ENCODE measurements at regions not wholly inside any gene's neighbourhood (a gene's known extent, or its start where the extent isn't known, plus 50 kb on each side); places are given as distances from the start of the nearest gene placed in this dataset.

DNA sequence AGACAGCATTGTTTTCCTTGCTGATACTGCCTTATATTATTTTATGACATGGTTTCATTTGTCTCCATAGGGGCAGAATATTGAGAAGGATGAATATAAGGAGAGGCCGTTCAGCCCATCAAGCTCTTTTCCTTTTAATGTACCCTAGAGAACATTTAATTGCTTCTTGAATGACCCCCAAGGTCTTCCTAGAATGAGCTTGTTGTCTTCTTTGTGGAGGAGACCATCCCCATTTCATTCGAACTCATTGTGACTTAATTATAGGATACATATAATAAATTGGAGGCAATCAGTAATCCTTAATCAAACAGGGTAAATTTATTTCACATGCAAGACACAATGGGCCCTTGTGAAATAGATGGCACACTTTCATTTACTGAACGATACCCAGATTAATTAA lies 231.3 kb downstream of the MDFIC start:
- H3K36me3 ChIP-seq = no peaks in the 10 kb centered on the region
- TF ChIP-seq, protein P1, sequence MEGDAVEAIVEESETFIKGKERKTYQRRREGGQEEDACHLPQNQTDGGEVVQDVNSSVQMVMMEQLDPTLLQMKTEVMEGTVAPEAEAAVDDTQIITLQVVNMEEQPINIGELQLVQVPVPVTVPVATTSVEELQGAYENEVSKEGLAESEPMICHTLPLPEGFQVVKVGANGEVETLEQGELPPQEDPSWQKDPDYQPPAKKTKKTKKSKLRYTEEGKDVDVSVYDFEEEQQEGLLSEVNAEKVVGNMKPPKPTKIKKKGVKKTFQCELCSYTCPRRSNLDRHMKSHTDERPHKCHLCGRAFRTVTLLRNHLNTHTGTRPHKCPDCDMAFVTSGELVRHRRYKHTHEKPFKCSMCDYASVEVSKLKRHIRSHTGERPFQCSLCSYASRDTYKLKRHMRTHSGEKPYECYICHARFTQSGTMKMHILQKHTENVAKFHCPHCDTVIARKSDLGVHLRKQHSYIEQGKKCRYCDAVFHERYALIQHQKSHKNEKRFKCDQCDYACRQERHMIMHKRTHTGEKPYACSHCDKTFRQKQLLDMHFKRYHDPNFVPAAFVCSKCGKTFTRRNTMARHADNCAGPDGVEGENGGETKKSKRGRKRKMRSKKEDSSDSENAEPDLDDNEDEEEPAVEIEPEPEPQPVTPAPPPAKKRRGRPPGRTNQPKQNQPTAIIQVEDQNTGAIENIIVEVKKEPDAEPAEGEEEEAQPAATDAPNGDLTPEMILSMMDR (IDR thresholded peaks at IDR 0.05) = no peak
- intact Hi-C loops (cut with DNase I) = no loop called here
- H3K9me3 ChIP-seq = no peaks in the 10 kb centered on the region
- no peak overlapping the region for H3K9ac ChIP-seq (ENCODE audit: low read depth in 2 of 2, low read length in 2 of 2)
- no peaks in the 10 kb centered on the region for H3K27me3 ChIP-seq
- DNase-seq = no peak
- no peak overlapping the region for H3K27ac ChIP-seq
- H3K4me1 ChIP-seq = no peaks in the 10 kb centered on the region
- no peak overlapping the region for H3K4me3 ChIP-seq

DNA sequence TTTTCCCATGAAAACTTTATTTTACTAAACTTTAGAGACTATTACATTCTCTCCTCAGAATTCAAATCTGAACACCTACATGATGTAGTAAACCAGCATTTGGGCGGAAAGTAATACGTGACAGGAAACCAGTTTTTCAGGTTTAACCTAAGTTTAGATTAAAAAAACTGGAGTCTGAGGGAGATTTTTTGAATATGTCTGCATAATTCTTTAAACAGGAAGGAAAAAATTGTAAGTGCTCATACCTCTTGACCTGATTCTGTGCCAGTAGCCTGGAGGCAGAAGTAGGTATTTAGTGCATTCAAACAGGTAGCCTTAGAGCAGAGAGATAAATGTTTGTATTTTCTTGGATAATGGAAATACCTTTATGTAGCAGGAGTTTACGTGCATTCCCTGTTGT lies 224.3 kb downstream of the MDFIC start:
- intact Hi-C loops (cut with DNase I) = no loop called here
- no peaks in the 10 kb centered on the region for H3K9me3 ChIP-seq
- TF ChIP-seq, protein P1 (IDR thresholded peaks at IDR 0.05) = no peak
- no peak overlapping the region for H3K27ac ChIP-seq
- no peaks in the 10 kb centered on the region for H3K27me3 ChIP-seq
- no peaks in the 10 kb centered on the region for H3K36me3 ChIP-seq
- no peak overlapping the region for H3K9ac ChIP-seq (ENCODE audit: low read depth in 2 of 2, low read length in 2 of 2)
- H3K4me1 ChIP-seq = no peaks in the 10 kb centered on the region
- no peak overlapping the region for H3K4me3 ChIP-seq
- no peak for DNase-seq

DNA sequence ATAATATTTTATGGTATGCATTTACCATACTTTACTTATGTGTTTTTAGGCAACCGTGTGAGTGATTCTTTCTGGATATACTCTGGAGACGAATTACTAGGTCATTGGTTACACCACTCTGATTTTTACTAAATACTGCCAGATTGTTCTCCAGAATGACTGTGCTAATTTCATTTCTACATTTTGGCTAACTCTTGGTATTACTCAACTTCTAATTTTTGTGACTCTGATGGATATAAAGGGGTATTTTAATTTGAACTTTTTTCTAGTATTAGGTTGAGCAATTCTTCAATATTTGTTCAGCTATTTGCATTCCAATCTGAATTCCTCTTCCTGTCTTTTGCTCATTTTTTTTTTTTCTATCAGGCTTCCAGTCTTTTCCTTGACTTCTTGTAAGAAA lies 223.6 kb downstream of the MDFIC start:
- no peaks in the 10 kb centered on the region for H3K36me3 ChIP-seq
- no peak overlapping the region for H3K27ac ChIP-seq
- TF ChIP-seq, protein P1 (IDR thresholded peaks at IDR 0.05) = no peak
- H3K9me3 ChIP-seq = no peaks in the 10 kb centered on the region
- H3K4me1 ChIP-seq = no peaks in the 10 kb centered on the region
- H3K4me3 ChIP-seq = no peak overlapping the region
- intact Hi-C loops (cut with DNase I) = no loop called here
- no peak for DNase-seq
- no peaks in the 10 kb centered on the region for H3K27me3 ChIP-seq
- no peak overlapping the region for H3K9ac ChIP-seq (ENCODE audit: low read depth in 2 of 2, low read length in 2 of 2)

DNA sequence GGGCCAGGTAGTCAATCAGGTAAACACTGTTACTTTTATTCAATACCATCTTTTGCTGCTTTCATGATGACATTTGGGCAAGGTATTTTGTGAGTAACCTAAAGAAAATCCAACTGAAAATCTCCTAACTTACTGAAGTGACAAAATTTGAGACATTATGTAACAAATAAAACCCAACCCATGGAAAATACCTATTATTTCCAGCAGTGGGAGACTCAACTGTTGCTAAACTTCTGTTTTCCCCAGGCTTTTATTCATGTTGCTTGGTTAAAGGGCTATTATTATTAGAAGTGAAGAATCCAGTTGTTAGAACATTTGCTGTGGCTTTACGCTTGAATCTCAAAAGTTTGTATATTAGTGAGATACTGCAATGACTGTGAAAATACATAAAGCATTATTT lies 215.9 kb downstream of the MDFIC start:
- Histone ChIP-seq H3K4me1 (no peaks in the 10 kb centered on the region), H3K9me3 (no peaks in the 10 kb centered on the region), H3K4me3 (no peak overlapping the region), H3K27ac (no peak overlapping the region), H3K27me3 (no peaks in the 10 kb centered on the region), H3K36me3 (no peaks in the 10 kb centered on the region), H3K9ac (ENCODE audit: low read depth in 2 of 2, low read length in 2 of 2) (no peak overlapping the region)
- no peak for DNase-seq
- intact Hi-C loops (cut with DNase I) = no loop called here
- TF ChIP-seq, protein P1 (IDR thresholded peaks at IDR 0.05) = no peak

DNA sequence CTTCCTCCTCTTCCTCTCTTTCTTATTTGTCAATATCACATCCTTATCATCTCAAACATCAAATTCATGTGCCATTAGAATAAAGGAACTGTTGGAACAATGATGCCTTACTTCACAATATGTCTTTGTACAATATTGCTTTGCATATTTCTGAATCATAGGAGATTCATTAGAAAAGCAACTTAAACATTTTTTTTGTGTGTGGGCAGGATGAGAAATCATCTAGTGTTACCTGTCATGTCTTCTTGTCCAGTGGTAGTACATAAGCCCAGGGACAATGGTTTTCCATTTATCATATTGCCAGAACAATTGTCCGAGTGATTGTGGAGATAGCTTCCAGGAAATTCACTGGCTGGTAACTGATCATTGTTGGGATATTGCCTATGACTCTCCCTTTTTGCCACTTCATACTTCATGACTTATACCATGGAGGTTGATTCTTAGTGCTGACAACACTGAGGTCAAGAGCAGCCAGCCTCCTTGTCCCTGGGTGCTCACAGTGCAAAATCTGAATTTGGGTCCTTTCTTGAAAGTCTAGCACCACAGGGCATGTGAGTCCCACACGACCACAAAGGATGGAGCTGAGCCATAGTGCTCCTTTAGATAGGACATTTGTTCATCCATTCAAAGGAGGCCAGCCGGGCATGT lies 215.0 kb downstream of the MDFIC start:
- Histone ChIP-seq H3K27ac (no peak overlapping the region), H3K27me3 (no peaks in the 10 kb centered on the region), H3K4me1 (no peaks in the 10 kb centered on the region), H3K36me3 (no peaks in the 10 kb centered on the region), H3K9ac (ENCODE audit: low read depth in 2 of 2, low read length in 2 of 2) (no peak overlapping the region), H3K9me3 (no peaks in the 10 kb centered on the region), H3K4me3 (no peak overlapping the region)
- DNase-seq = no peak
- intact Hi-C loops (cut with DNase I) = no loop called here
- TF ChIP-seq, protein P1 (IDR thresholded peaks at IDR 0.05) = no peak

Data from colonic mucosa (tissue), 4 donors.